Fibroblast of lung (primary cell): ENCODE measurements at regions not wholly inside any gene's neighbourhood (a gene's known extent, or its start where the extent isn't known, plus 50 kb on each side); places are given as distances from the start of the nearest gene placed in this dataset.
A peak's percentile ranks its signal among the peaks of the same experiment; 100 is the strongest.

Experiments
- DNase-seq, 2 donors: peaks; one replicate each; pipeline versions ENCODE4 v3.0.0 to v3.0.0-alpha.2; 2010; ENCODE audit warnings: low read depth in 2 of 2
- H2AFZ ChIP-seq: 2 replicates; pipeline ENCODE4 v1.5.1; 2012; ENCODE audit warnings: low read length, control low read depth, inconsistent platforms
- H3K27ac ChIP-seq: 2 replicates; pipeline ENCODE4 v1.5.1; 2011; ENCODE audit warnings: low read length, control low read depth; ENCODE audit not compliant: insufficient read depth
- H3K27me3 ChIP-seq: 2 replicates; pipeline ENCODE4 v1.5.1; 2011; ENCODE audit warnings: mild to moderate bottlenecking, low read length; ENCODE audit not compliant: control insufficient read depth, insufficient read depth
- H3K36me3 ChIP-seq: 2 replicates; pipeline ENCODE4 v1.5.1; 2011; ENCODE audit warnings: low read length; ENCODE audit not compliant: control insufficient read depth, insufficient read depth
- H3K4me1 ChIP-seq: 2 replicates; pipeline ENCODE4 v1.5.1; 2011; ENCODE audit warnings: low read length; ENCODE audit not compliant: control insufficient read depth, insufficient read depth; ENCODE audit errors: extremely low read depth
- H3K4me2 ChIP-seq: 2 replicates; pipeline ENCODE4 v1.5.1; 2011; ENCODE audit warnings: low read length, control low read depth; ENCODE audit not compliant: insufficient read depth; ENCODE audit errors: extremely low read depth
- H3K4me3 ChIP-seq, 4 experiments: fragments of 200-600 bp in 1 of 4; sonication (generic) in 1 of 4; replicated peaks in 1 of 4; 2 replicates each; pipeline ENCODE4 v1.5.1; 2011 to 2016; ENCODE audit warnings: low read length in 4 of 4, low read depth in 3 of 4, mild to moderate bottlenecking in 3 of 4, control low read depth in 2 of 4, inconsistent platforms in 1 of 4, mixed read lengths in 1 of 4; ENCODE audit not compliant: insufficient read depth in 1 of 4; ENCODE audit errors: control extremely low read depth in 1 of 4
- H3K79me2 ChIP-seq: 2 replicates; pipeline ENCODE4 v1.5.1; 2012; ENCODE audit warnings: mild to moderate bottlenecking, low read length, inconsistent platforms; ENCODE audit not compliant: control insufficient read depth, insufficient read depth
- H3K9ac ChIP-seq: 2 replicates; pipeline ENCODE4 v1.5.1; 2011; ENCODE audit warnings: mild to moderate bottlenecking, low read length, control low read depth; ENCODE audit not compliant: insufficient read depth
- H3K9me3 ChIP-seq: 2 replicates; pipeline ENCODE4 v1.5.1; 2012; ENCODE audit warnings: low read depth, low read length; ENCODE audit not compliant: control insufficient read depth, insufficient read depth
- H4K20me1 ChIP-seq: 2 replicates; pipeline ENCODE4 v1.5.1; 2011; ENCODE audit warnings: low read length; ENCODE audit not compliant: control insufficient read depth, insufficient read depth; ENCODE audit errors: extremely low read depth
- EZH2 ChIP-seq: IDR thresholded peaks from 2 replicates; pipeline ENCODE4 v1.5.1; 2012; ENCODE audit warnings: low read length, control low read depth, mild to moderate bottlenecking; ENCODE audit errors: missing control alignments
- TF ChIP-seq, protein P1 (sequence below), 2 donors: IDR thresholded peaks in 1 of 2; conservative IDR thresholded peaks in 1 of 2; 1 replicate in 1 of 2; 2 replicates in 1 of 2; pipeline ENCODE4 v1.5.1; 2011 to 2012; ENCODE audit warnings: low read length in 2 of 2, control low read depth in 1 of 2, inconsistent platforms in 1 of 2, low read depth in 1 of 2, mild to moderate bottlenecking in 1 of 2

DNA sequence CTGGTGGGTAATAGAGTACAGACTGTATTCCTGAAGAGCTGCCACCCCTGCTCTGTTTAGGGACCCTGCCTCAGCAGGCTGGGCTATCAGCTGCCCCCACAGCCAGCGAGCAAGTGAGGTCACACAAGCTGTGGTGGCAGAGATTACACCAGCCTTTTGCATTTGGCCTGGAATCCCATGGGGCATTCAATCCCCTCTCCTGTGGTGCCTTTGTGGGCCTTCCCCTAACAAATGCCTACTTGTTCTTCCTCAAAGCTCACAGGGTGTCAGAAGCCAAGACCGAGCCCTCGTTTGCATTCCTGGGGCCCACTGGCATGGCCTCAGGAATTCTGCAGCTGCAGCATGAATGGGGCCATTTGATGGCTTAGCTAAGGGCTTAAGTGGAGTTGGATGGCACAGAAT lies 212.7 kb upstream of the PHYHIPL start:
- Histone ChIP-seq H2AFZ (no peak overlapping the region), H3K27me3 (no peaks in the 10 kb centered on the region), H3K27ac (no peak overlapping the region), H3K4me3 (no peak overlapping the region), H3K9ac (no peak overlapping the region), H4K20me1 (no peaks in the 10 kb centered on the region), H3K9me3 (no peaks in the 10 kb centered on the region), H3K4me2 (no peak overlapping the region), H3K79me2 (no peaks in the 10 kb centered on the region), H3K4me1 (no peaks in the 10 kb centered on the region), H3K36me3 (no peaks in the 10 kb centered on the region)
- no peak for TF ChIP-seq EZH2
- TF ChIP-seq, protein P1, sequence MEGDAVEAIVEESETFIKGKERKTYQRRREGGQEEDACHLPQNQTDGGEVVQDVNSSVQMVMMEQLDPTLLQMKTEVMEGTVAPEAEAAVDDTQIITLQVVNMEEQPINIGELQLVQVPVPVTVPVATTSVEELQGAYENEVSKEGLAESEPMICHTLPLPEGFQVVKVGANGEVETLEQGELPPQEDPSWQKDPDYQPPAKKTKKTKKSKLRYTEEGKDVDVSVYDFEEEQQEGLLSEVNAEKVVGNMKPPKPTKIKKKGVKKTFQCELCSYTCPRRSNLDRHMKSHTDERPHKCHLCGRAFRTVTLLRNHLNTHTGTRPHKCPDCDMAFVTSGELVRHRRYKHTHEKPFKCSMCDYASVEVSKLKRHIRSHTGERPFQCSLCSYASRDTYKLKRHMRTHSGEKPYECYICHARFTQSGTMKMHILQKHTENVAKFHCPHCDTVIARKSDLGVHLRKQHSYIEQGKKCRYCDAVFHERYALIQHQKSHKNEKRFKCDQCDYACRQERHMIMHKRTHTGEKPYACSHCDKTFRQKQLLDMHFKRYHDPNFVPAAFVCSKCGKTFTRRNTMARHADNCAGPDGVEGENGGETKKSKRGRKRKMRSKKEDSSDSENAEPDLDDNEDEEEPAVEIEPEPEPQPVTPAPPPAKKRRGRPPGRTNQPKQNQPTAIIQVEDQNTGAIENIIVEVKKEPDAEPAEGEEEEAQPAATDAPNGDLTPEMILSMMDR (conservative IDR thresholded peaks at IDR 0.05 in 1 of 2, IDR thresholded peaks at IDR 0.05 in 1 of 2; ENCODE audit: low read depth in 1 of 2, low read length in 2 of 2) = no peak
- no peak for DNase-seq

DNA sequence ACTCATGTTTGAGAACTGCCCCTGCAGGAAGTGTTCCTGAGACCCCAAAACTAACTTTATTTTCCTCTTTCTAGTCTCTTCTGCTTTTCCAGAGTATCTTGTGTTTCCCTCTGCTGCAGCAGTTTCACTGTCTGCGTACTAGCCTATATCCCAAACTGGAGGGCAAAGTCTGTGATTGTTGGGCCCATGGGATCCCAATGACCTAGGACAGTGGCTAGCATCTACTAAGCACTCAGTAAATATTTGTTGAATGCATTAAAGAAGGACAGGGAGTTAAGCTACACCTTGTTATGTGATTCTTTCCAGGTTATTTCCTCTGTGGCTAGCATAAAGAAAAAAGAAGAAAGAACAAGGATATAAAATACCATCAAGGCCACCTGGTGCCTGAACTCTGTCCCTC lies 210.6 kb upstream of the PHYHIPL start:
- Histone ChIP-seq H4K20me1 (no peaks in the 10 kb centered on the region), H2AFZ (no peak overlapping the region), H3K9ac (no peak overlapping the region), H3K4me3 (no peak overlapping the region), H3K36me3 (no peaks in the 10 kb centered on the region), H3K4me2 (no peak overlapping the region), H3K27ac (no peak overlapping the region), H3K4me1 (no peaks in the 10 kb centered on the region), H3K27me3 (no peaks in the 10 kb centered on the region), H3K79me2 (no peaks in the 10 kb centered on the region), H3K9me3 (no peaks in the 10 kb centered on the region)
- no peak for DNase-seq
- TF ChIP-seq, protein P1 (conservative IDR thresholded peaks at IDR 0.05 in 1 of 2, IDR thresholded peaks at IDR 0.05 in 1 of 2; ENCODE audit: low read depth in 1 of 2, low read length in 2 of 2) = no peak
- TF ChIP-seq EZH2 = no peak

DNA sequence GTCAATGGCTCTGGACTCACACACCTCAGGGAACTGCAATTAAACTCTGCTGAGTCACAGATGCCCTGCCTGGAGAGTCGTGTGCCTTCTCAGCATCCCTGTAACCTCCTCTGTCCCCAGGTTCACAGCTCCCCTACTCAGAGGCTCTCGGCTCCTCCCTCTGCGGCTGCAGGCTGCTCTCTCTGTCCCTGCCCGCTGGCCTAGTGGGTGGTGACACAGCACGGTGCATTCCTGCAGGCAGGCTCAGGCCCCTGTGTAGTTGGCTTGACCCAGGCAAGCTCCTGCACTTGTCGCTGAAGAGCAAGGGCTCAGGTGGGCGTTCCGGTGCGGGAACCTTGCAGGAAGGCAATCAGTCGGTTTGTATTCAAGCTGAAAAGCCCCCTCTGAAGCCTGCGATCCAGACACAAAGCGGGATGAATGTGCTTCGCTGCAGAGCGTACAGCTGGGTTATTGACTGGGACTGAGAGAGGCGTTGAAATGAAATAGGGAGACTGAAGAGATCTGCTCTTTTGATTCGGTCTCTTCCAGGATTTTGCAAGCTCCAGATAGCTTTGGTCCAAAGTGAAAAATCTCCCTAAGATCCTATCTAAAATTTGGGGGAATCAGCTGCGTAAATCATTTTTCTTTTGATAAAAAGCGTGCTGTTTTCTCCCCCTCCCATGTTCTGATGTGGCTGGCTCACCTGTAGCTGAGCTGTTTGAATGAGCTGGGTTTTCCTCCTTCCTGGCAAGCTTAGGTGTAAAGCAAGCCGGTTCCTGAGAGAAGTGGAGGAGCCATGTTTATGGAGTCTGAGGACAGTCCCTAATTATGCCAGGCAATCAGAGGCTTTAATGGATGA lies 208.7 kb upstream of the PHYHIPL start:
- H3K36me3 ChIP-seq = no peaks in the 10 kb centered on the region
- H3K4me2 ChIP-seq = no peak overlapping the region
- H4K20me1 ChIP-seq = no peaks in the 10 kb centered on the region
- DNase-seq = peak in 1 of 2 donors; percentile 23
- no peaks in the 10 kb centered on the region for H3K4me1 ChIP-seq
- H3K4me3 ChIP-seq = no peak overlapping the region
- H3K79me2 ChIP-seq = no peaks in the 10 kb centered on the region
- no peak overlapping the region for H2AFZ ChIP-seq
- no peak overlapping the region for H3K9ac ChIP-seq
- no peak overlapping the region for H3K27ac ChIP-seq
- no peaks in the 10 kb centered on the region for H3K27me3 ChIP-seq
- TF ChIP-seq, protein P1 (conservative IDR thresholded peaks at IDR 0.05 in 1 of 2, IDR thresholded peaks at IDR 0.05 in 1 of 2; ENCODE audit: low read depth in 1 of 2, low read length in 2 of 2) = no peak
- no peak for TF ChIP-seq EZH2
- no peaks in the 10 kb centered on the region for H3K9me3 ChIP-seq
